MCF 10A (cell line): ENCODE measurements at regions not wholly inside any gene's neighbourhood (a gene's known extent, or its start where the extent isn't known, plus 50 kb on each side); places are given as distances from the start of the nearest gene placed in this dataset.

Experiments
- BruUV-seq: library from RNA; stranded (reverse); fragments of 400-500 nt; replicated peaks from 2 replicates; lab custom pipeline; 2021; lab: Mats Ljungman, UMichigan
- CTCF ChIA-PET: fragments of 300-600 bp; sonication (Branson Sonifier 250); formaldehyde crosslinking; extraction: SDS; loops from one replicate; lab custom pipeline; 2021; ENCODE audit warnings: antibody characterized with exemption, inconsistent platforms; lab: Yijun Ruan, JAX
- POLR2A ChIA-PET: fragments of 300-600, 350-650 bp; sonication (Branson Sonifier 250); formaldehyde crosslinking; extraction: SDS; loops from one replicate; lab custom pipeline; 2020; ENCODE audit warnings: antibody characterized with exemption, inconsistent platforms; lab: Yijun Ruan, JAX
- DNase-seq: peaks from one replicate; pipeline ENCODE4 v3.0.0-alpha.2; 2018; ENCODE audit not compliant: unreplicated experiment
- H3K27ac Mint-ChIP-seq: one replicate; pipeline ENCODE4 v1.8.0; 2022; ENCODE audit warnings: mild to moderate bottlenecking, low read depth, mixed read lengths; ENCODE audit not compliant: unreplicated experiment
- H3K27me3 Mint-ChIP-seq: one replicate; pipeline ENCODE4 v1.8.0; 2022; ENCODE audit warnings: mixed read lengths; ENCODE audit not compliant: insufficient read depth, unreplicated experiment
- H3K36me3 Mint-ChIP-seq: one replicate; pipeline ENCODE4 v1.8.0; 2022; ENCODE audit warnings: mild to moderate bottlenecking, moderate library complexity, mixed read lengths; ENCODE audit not compliant: insufficient read depth, unreplicated experiment
- H3K4me1 Mint-ChIP-seq: one replicate; pipeline ENCODE4 v1.8.0; 2022; ENCODE audit warnings: mixed read lengths; ENCODE audit not compliant: insufficient read depth, unreplicated experiment
- H3K4me3 Mint-ChIP-seq: one replicate; pipeline ENCODE4 v1.8.0; 2022; ENCODE audit warnings: mild to moderate bottlenecking, moderate library complexity, mixed read lengths; ENCODE audit not compliant: unreplicated experiment
- H3K9me3 Mint-ChIP-seq: one replicate; pipeline ENCODE4 v1.8.0; 2022; ENCODE audit warnings: mixed read lengths; ENCODE audit not compliant: unreplicated experiment
- intact Hi-C: fragments of 100-400 bp; cut with micrococcal nuclease; formaldehyde crosslinking; loops from 2 replicates; pipeline ENCODE4 v1.14.1; 2022
- TF ChIP-seq, protein P1 (sequence below): fragments of 200-600 bp; IDR thresholded peaks from one replicate; pipeline ENCODE4 v1.8.0; 2022; ENCODE audit warnings: antibody characterized with exemption, mild to moderate bottlenecking; ENCODE audit not compliant: unreplicated experiment

DNA sequence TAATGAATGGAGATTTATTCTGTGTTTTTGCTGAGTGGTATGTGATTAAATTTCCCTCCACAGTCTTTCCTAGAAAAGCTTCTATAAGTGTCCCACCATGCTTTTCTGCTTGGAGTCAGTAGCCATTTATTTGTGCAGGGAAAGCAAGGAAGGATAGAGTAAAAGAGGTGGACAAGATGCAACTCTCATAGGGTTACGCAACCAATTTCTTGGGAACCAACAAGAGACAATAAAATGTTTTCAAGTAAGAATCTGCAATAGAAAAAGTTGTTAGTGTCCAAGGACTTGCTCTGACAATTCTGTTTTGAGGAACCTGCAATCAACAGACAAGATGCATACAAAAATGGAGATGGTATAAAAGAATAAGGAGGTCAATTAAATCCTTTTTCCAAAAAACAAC is 153.8 kb upstream of the MITF start:
- intact Hi-C loops, result no loop called here
- Mint-ChIP-seq H3K4me3 (no peak overlapping the region), H3K27me3 (peaks cover 23% of the 10 kb centered on the region), H3K9me3 (peaks cover 10% of the 10 kb centered on the region), H3K36me3 (peaks cover 6% of the 10 kb centered on the region), H3K4me1 (no peaks in the 10 kb centered on the region), H3K27ac (no peak overlapping the region)
- no peak for DNase-seq
- ChIA-PET POLR2A (no interaction called here), CTCF (interaction anchor here (1.1 kb wide), 1 partner anchor 424 kb away, joined by 3 read pairs; no protein-coding TSS in a partner anchor)
- TF ChIP-seq, protein P1, sequence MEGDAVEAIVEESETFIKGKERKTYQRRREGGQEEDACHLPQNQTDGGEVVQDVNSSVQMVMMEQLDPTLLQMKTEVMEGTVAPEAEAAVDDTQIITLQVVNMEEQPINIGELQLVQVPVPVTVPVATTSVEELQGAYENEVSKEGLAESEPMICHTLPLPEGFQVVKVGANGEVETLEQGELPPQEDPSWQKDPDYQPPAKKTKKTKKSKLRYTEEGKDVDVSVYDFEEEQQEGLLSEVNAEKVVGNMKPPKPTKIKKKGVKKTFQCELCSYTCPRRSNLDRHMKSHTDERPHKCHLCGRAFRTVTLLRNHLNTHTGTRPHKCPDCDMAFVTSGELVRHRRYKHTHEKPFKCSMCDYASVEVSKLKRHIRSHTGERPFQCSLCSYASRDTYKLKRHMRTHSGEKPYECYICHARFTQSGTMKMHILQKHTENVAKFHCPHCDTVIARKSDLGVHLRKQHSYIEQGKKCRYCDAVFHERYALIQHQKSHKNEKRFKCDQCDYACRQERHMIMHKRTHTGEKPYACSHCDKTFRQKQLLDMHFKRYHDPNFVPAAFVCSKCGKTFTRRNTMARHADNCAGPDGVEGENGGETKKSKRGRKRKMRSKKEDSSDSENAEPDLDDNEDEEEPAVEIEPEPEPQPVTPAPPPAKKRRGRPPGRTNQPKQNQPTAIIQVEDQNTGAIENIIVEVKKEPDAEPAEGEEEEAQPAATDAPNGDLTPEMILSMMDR, result no peak
- no TSS peak for BruUV-seq

DNA sequence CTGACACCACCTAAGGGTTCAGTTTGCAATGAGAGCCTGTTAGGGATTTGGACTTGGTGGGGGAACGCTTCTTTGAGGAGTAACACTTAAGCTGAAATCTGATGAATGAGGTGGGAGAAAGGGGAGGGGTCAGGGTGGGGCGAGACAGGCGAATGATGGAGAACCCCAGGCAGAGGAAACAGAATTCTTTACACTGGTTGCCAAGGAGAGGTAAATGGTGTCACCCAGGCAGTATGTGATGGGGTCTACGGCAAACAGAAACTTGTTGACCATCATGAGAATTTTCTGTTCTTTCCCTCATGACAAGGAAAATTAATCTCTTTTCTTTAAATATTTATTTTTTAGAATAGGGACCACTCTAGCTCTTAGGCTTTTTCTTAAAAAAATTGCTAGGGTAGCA is 157.2 kb upstream of the MITF start:
- ChIA-PET CTCF (interaction anchor here (0.9 kb wide), 1 partner anchor 13 kb away, joined by 3 read pairs; no protein-coding TSS in a partner anchor), POLR2A (interaction anchor here (1.4 kb wide), 1 partner anchor 23 kb away, joined by 3 read pairs; no protein-coding TSS in a partner anchor)
- Mint-ChIP-seq H3K4me3 (no peak overlapping the region), H3K4me1 (no peaks in the 10 kb centered on the region), H3K36me3 (peaks cover 2% of the 10 kb centered on the region), H3K9me3 (peaks cover 3% of the 10 kb centered on the region), H3K27me3 (peaks cover 21% of the 10 kb centered on the region), H3K27ac (no peak overlapping the region)
- DNase-seq, result no peak
- TF ChIP-seq, protein P1, result no peak
- BruUV-seq, result no TSS peak
- intact Hi-C loops, result no loop called here

DNA sequence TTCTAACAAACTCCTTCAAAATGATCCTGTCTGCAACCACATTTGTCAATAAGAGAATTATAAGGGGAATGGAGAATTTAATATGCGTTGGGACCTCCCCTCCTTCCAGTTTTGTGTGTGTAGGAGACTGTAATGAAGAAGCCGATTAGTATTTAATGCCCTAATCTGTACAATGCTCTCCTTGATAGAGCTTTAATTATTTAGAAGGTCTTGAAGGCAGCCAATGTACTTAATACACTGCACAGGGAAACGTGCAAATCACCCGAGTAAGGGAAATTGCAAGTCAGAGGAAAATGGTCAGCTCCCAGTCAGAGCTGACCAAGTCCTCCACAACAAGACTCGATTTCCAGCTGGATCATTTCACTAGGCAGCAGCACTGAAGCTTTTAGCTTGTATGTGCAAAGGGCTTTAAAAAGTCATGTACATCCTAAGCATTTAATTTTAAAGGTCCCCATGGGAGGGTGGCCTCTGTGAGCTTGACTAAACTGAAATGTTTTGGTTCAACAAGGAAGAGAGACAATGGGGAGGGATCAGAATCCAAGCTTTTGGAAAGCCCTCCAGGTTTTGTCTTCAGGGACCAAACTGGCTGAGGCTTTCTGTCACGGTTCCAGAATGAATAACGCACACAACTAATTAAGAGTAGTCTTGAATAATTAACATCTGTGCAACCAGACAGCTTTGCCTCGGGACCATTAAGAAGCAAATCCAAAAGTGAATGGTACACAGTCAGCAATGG is 159.8 kb upstream of the MITF start:
- Mint-ChIP-seq H3K36me3 (no peaks in the 10 kb centered on the region), H3K4me3 (no peak overlapping the region), H3K27ac (no peak overlapping the region), H3K4me1 (no peaks in the 10 kb centered on the region), H3K9me3 (no peaks in the 10 kb centered on the region), H3K27me3 (peaks cover 23% of the 10 kb centered on the region)
- TF ChIP-seq, protein P1, result no peak
- DNase-seq, result no peak
- CTCF ChIA-PET, result no interaction called here
- POLR2A ChIA-PET, result no interaction called here
- intact Hi-C loops, result no loop called here
- no TSS peak for BruUV-seq

DNA sequence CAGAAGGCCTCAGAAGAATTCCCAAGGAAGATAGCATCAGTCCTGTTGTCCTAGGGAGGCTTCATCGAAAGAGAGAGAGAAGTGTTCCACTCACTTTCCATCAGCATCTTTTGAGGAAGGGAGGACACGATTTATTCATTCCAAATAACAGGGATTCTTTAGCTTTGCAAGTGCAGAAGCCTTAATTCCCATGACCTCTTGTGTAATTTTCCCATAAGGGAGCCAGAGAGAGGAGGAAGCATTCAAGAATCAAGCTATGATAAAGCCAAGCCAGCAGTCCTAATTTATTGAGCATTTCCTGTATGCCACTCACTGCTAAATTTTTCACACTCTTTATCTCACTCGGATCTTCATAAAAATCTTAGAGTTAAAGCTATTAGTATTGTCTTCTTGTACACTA is 169.7 kb upstream of the MITF start:
- POLR2A ChIA-PET, result no interaction called here
- H3K4me3 Mint-ChIP-seq, result no peak overlapping the region
- no peaks in the 10 kb centered on the region for H3K27me3 Mint-ChIP-seq

More for the DNA sequence above, 169.7 kb upstream of the MITF start:
- intact Hi-C loops, result no loop called here
- TF ChIP-seq, protein P1, result no peak
- DNase-seq, result no peak
- H3K27ac Mint-ChIP-seq, result no peak overlapping the region
- no TSS peak for BruUV-seq
- CTCF ChIA-PET, result interaction anchor here (0.5 to 1.2 kb wide), 2 partner anchors 22 to 439 kb away, joined by 3 to 4 read pairs; no protein-coding TSS in a partner anchor
- no peaks in the 10 kb centered on the region for H3K4me1 Mint-ChIP-seq
- H3K9me3 Mint-ChIP-seq, result peaks cover 8% of the 10 kb centered on the region
- no peaks in the 10 kb centered on the region for H3K36me3 Mint-ChIP-seq
